ENCODE measurements at regions not wholly inside any gene's neighbourhood (a gene's known extent, or its start where the extent isn't known, plus 50 kb on each side); places are given as distances from the start of the nearest gene placed in this dataset.

GRCh38 chr6:8760951-8761350 is 325.6 kb upstream of the SLC35B3 start:
- Mint-ChIP-seq H3K9me3 (peaks cover 0 to 5% (median 2%) of the 10 kb centered on the region in 7 donors), H3K4me1 (peaks cover 8% of the 10 kb centered on the region), H3K27ac (no peak overlapping the region), H3K36me3 (no peaks in the 10 kb centered on the region), H3K27me3 (ENCODE audit: low read depth in 3 of 3) (peaks cover 0 to 2% (median 0%) of the 10 kb centered on the region in 3 donors), H3K4me3 (no peak overlapping the region)
- H3K27me3 ChIP-seq (ENCODE audit: control insufficient read depth in 2 of 2, insufficient read depth in 2 of 2, low read length in 2 of 2) = no peaks in the 10 kb centered on the region
- no peak for TF ChIP-seq CTCF (IDR thresholded peaks at IDR 0.05)
- H3K4me1 ChIP-seq (ENCODE audit: control insufficient read depth in 1 of 2, insufficient read depth in 2 of 2, low read length in 2 of 2) = no peaks in the 10 kb centered on the region
- H3K9ac ChIP-seq (ENCODE audit: insufficient read depth, low read length, poor library complexity, severe bottlenecking) = no peak overlapping the region
- H3K36me3 ChIP-seq (replicated peaks in 1 of 2; ENCODE audit: control insufficient read depth in 1 of 2, insufficient read depth in 2 of 2, low read length in 2 of 2) = no peaks in the 10 kb centered on the region
- WGBS (ENCODE audit: insufficient coverage) = no CpG with 5 or more reads among the region's 1 CpG
- H3K4me3 ChIP-seq (replicated peaks in 1 of 3; ENCODE audit: low read depth in 2 of 3, low read length in 3 of 3) = no peak overlapping the region
- no peaks in the 10 kb centered on the region for H4K20me1 ChIP-seq (ENCODE audit: insufficient read depth, low read length)
- DNase-seq = no peak
- H3K27ac ChIP-seq (ENCODE audit: low read depth in 1 of 2, low read length in 2 of 2) = no peak overlapping the region
- H2AFZ ChIP-seq (ENCODE audit: insufficient read depth, low read depth, low read length, poor library complexity, severe bottlenecking) = no peak overlapping the region
- no peaks in the 10 kb centered on the region for H3K79me2 ChIP-seq (ENCODE audit: insufficient read depth, low read length)
- H3K9me3 ChIP-seq (replicated peaks in 1 of 2; ENCODE audit: control insufficient read depth in 1 of 2, insufficient read depth in 1 of 2, low read length in 2 of 2) = no peaks in the 10 kb centered on the region
- intact Hi-C loops (cut with micrococcal nuclease) = no loop called here
- H3K4me2 ChIP-seq (replicated peaks; ENCODE audit: extremely low read depth, low read length, poor library complexity, severe bottlenecking) = no peak overlapping the region

GRCh38 chr6:8758412-8758811 is 323.1 kb upstream of the SLC35B3 start:
- Histone ChIP-seq H2AFZ (ENCODE audit: insufficient read depth, low read depth, low read length, poor library complexity, severe bottlenecking) (no peak overlapping the region), H3K4me1 (ENCODE audit: control insufficient read depth in 1 of 2, insufficient read depth in 2 of 2, low read length in 2 of 2) (no peaks in the 10 kb centered on the region), H3K4me3 (replicated peaks in 1 of 3; ENCODE audit: low read depth in 2 of 3, low read length in 3 of 3) (no peak overlapping the region), H3K27me3 (ENCODE audit: control insufficient read depth in 2 of 2, insufficient read depth in 2 of 2, low read length in 2 of 2) (no peaks in the 10 kb centered on the region), H4K20me1 (ENCODE audit: insufficient read depth, low read length) (no peaks in the 10 kb centered on the region), H3K9ac (ENCODE audit: insufficient read depth, low read length, poor library complexity, severe bottlenecking) (no peak overlapping the region), H3K4me2 (replicated peaks; ENCODE audit: extremely low read depth, low read length, poor library complexity, severe bottlenecking) (no peak overlapping the region), H3K79me2 (ENCODE audit: insufficient read depth, low read length) (no peaks in the 10 kb centered on the region), H3K27ac (ENCODE audit: low read depth in 1 of 2, low read length in 2 of 2) (no peak overlapping the region), H3K36me3 (replicated peaks in 1 of 2; ENCODE audit: control insufficient read depth in 1 of 2, insufficient read depth in 2 of 2, low read length in 2 of 2) (no peaks in the 10 kb centered on the region), H3K9me3 (replicated peaks in 1 of 2; ENCODE audit: control insufficient read depth in 1 of 2, insufficient read depth in 1 of 2, low read length in 2 of 2) (no peaks in the 10 kb centered on the region)
- Mint-ChIP-seq H3K4me1 (peaks cover 8% of the 10 kb centered on the region), H3K27me3 (ENCODE audit: low read depth in 3 of 3) (no peaks in the 10 kb centered on the region), H3K9me3 (peaks cover 0 to 5% (median 2%) of the 10 kb centered on the region in 7 donors), H3K36me3 (no peaks in the 10 kb centered on the region), H3K4me3 (no peak overlapping the region), H3K27ac (no peak overlapping the region)
- TF ChIP-seq CTCF (IDR thresholded peaks at IDR 0.05) = no peak
- intact Hi-C loops (cut with micrococcal nuclease) = no loop called here
- 83% methylated on average over 1 of the region's 4 CpGs for WGBS (ENCODE audit: insufficient coverage)
- DNase-seq = no peak
